ENCODE measurements at regions not wholly inside any gene's neighbourhood (a gene's known extent, or its start where the extent isn't known, plus 50 kb on each side); places are given as distances from the start of the nearest gene placed in this dataset.

GRCh38 chr9:95749493-95749892 is 126.0 kb upstream of the ERCC6L2 start:
- Histone ChIP-seq H3K4me3 (no peak overlapping the region), H3K4me1 (ENCODE audit: insufficient read depth) (peaks cover 20% of the 10 kb centered on the region), H3K27ac (no peak overlapping the region), H3K9me3 (no peaks in the 10 kb centered on the region), H3K36me3 (no peaks in the 10 kb centered on the region), H3K27me3 (no peaks in the 10 kb centered on the region)
- no peak for TF ChIP-seq CTCF (IDR thresholded peaks at IDR 0.05)
- no peak for TF ChIP-seq EP300 (IDR thresholded peaks at IDR 0.05)
- TF ChIP-seq POLR2A (IDR thresholded peaks at IDR 0.05): no peak
- 77 to 81% (median 80%) methylated on average over 9 of the region's 9 CpGs for WGBS, 3 donors
- intact Hi-C loops (cut with DNase I): loop anchor here in 1 of 4 donors (10.0 kb wide), 1 partner anchor 125 kb away; the partner anchor contains the start of gene ERCC6L2
- no peak for DNase-seq

- TF ChIP-seq POLR2A (IDR thresholded peaks at IDR 0.05) (no peak), CTCF (IDR thresholded peaks at IDR 0.05) (no peak), EP300 (IDR thresholded peaks at IDR 0.05) (no peak)
- Histone ChIP-seq H3K36me3 (no peaks in the 10 kb centered on the region), H3K27ac (no peak overlapping the region), H3K4me1 (ENCODE audit: insufficient read depth) (no peaks in the 10 kb centered on the region), H3K27me3 (no peaks in the 10 kb centered on the region), H3K4me3 (no peak overlapping the region), H3K9me3 (no peaks in the 10 kb centered on the region)
- intact Hi-C loops (cut with DNase I): loop anchor here in 1 of 4 donors (10.0 kb wide), 1 partner anchor 128 kb away; the partner anchor contains the start of gene ERCC6L2
- DNase-seq: no peak
- 63 to 71% (median 68%) methylated on average over 4 of the region's 4 CpGs for WGBS, 3 donors
These were observed 128.9 kb upstream of the ERCC6L2 start for GRCh38 chr9:95746408-95747180.

GRCh38 chr9:95742821-95743220 is 132.7 kb upstream of the ERCC6L2 start:
- H3K27me3 ChIP-seq: no peaks in the 10 kb centered on the region
- DNase-seq: no peak
- H3K4me3 ChIP-seq: no peak overlapping the region
- intact Hi-C loops (cut with DNase I): loop anchor here in 1 of 4 donors (10.0 kb wide), 1 partner anchor 132 kb away; the partner anchor contains the start of gene ERCC6L2
- no peak overlapping the region for H3K27ac ChIP-seq
- 78 to 84% (median 79%) methylated on average over 6 of the region's 6 CpGs for WGBS, 3 donors
- H3K36me3 ChIP-seq: no peaks in the 10 kb centered on the region
- no peaks in the 10 kb centered on the region for H3K9me3 ChIP-seq
- no peaks in the 10 kb centered on the region for H3K4me1 ChIP-seq (ENCODE audit: insufficient read depth)
- TF ChIP-seq EP300 (IDR thresholded peaks at IDR 0.05) (no peak), CTCF (IDR thresholded peaks at IDR 0.05) (no peak), POLR2A (IDR thresholded peaks at IDR 0.05) (no peak)

- H3K9me3 ChIP-seq: no peaks in the 10 kb centered on the region
- intact Hi-C loops (cut with DNase I): loop anchor here in 1 of 4 donors (10.0 kb wide), 1 partner anchor 133 kb away; the partner anchor contains the start of gene ERCC6L2
- no peak overlapping the region for H3K4me3 ChIP-seq
- H3K27me3 ChIP-seq: no peaks in the 10 kb centered on the region
- no peak overlapping the region for H3K27ac ChIP-seq
- no peak for DNase-seq
- H3K4me1 ChIP-seq (ENCODE audit: insufficient read depth): no peaks in the 10 kb centered on the region
- WGBS, 3 donors: 33 to 65% (median 34%) methylated on average over 2 of the region's 2 CpGs
- TF ChIP-seq CTCF (IDR thresholded peaks at IDR 0.05) (no peak), EP300 (IDR thresholded peaks at IDR 0.05) (no peak), POLR2A (IDR thresholded peaks at IDR 0.05) (no peak)
- H3K36me3 ChIP-seq: no peaks in the 10 kb centered on the region
These were observed 133.9 kb upstream of the ERCC6L2 start for GRCh38 chr9:95741631-95742030.
